ENCODE measurements at regions not wholly inside any gene's neighbourhood (a gene's known extent, or its start where the extent isn't known, plus 50 kb on each side); places are given as distances from the start of the nearest gene placed in this dataset.

GRCh38 chr10:110437761-110438341 is 59.9 kb upstream of the DUSP5 start:
- H3F3A ChIP-seq (replicated peaks; ENCODE audit: insufficient read depth) = peaks cover 2% of the 10 kb centered on the region
- no peak overlapping the region for H3K27ac ChIP-seq (ENCODE audit: low read depth in 2 of 2, low read length in 1 of 2)
- no peaks in the 10 kb centered on the region for H3K27me3 ChIP-seq (ENCODE audit: insufficient read depth)
- ChIA-PET CTCF (no interaction called here), POLR2A (no interaction called here)
- H3K4me3 ChIP-seq (ENCODE audit: low read depth in 2 of 2, low read length in 1 of 2) = no peak overlapping the region
- no peak overlapping the region for H3K4me2 ChIP-seq
- H3K36me3 ChIP-seq (replicated peaks in 1 of 2; ENCODE audit: control insufficient read depth in 1 of 2, insufficient read depth in 2 of 2, low read length in 1 of 2) = no peaks in the 10 kb centered on the region
- no peaks in the 10 kb centered on the region for H4K20me1 ChIP-seq (ENCODE audit: insufficient read depth)
- no peaks in the 10 kb centered on the region for H3K79me2 ChIP-seq (ENCODE audit: insufficient read depth)
- TF ChIP-seq SIN3A (IDR thresholded peaks at IDR 0.05; ENCODE audit: borderline replicate concordance, low read depth, low read length) = no peak
- H3K9me3 ChIP-seq = no peaks in the 10 kb centered on the region
- DNase-seq = no peak
- H3K9me2 ChIP-seq = no peaks in the 10 kb centered on the region
- 95% methylated on average over 2 of the region's 11 CpGs for WGBS (ENCODE audit: low lambda C conversion rate)
- H3K4me1 ChIP-seq (ENCODE audit: control insufficient read depth in 1 of 2, insufficient read depth in 2 of 2, low read depth in 1 of 2, low read length in 1 of 2) = peaks cover 0 to 4% of the 10 kb centered on the region in 2 experiments; a peak in 2 of 4 replicates
- H2AFZ ChIP-seq (ENCODE audit: low read depth) = no peak overlapping the region
- H3K9ac ChIP-seq = no peak overlapping the region

- no peaks in the 10 kb centered on the region for H3K36me3 ChIP-seq (replicated peaks in 1 of 2; ENCODE audit: control insufficient read depth in 1 of 2, insufficient read depth in 2 of 2, low read length in 1 of 2)
- no peak overlapping the region for H3K4me2 ChIP-seq
- H3K9me3 ChIP-seq = no peaks in the 10 kb centered on the region
- H3F3A ChIP-seq (replicated peaks; ENCODE audit: insufficient read depth) = peaks cover 12% of the 10 kb centered on the region
- ChIA-PET CTCF (interaction anchor here (1.2 kb wide), 1 partner anchor 89 kb away, joined by 4 read pairs; no protein-coding TSS in a partner anchor), POLR2A (no interaction called here)
- H3K27me3 ChIP-seq (ENCODE audit: insufficient read depth) = no peaks in the 10 kb centered on the region
- H3K79me2 ChIP-seq (ENCODE audit: insufficient read depth) = no peaks in the 10 kb centered on the region
- DNase-seq = no peak
- H3K27ac ChIP-seq (ENCODE audit: low read depth in 2 of 2, low read length in 1 of 2) = no peak overlapping the region
- H3K4me3 ChIP-seq (ENCODE audit: low read depth in 2 of 2, low read length in 1 of 2) = no peak overlapping the region
- no peak overlapping the region for H2AFZ ChIP-seq (ENCODE audit: low read depth)
- no peak overlapping the region for H3K9ac ChIP-seq
- TF ChIP-seq CHD2 (IDR thresholded peaks at IDR 0.05; ENCODE audit: low read length, partially characterized antibody) = no peak
- TF ChIP-seq RXRA (IDR thresholded peaks at IDR 0.05; ENCODE audit: borderline replicate concordance, low read depth) = no peak
- no peak for TF ChIP-seq TEAD4 (IDR thresholded peaks at IDR 0.05; ENCODE audit: borderline replicate concordance, insufficient read depth)
- no peak for TF ChIP-seq YY1 (IDR thresholded peaks at IDR 0.05; ENCODE audit: low read depth)
- no peaks in the 10 kb centered on the region for H3K9me2 ChIP-seq
- peaks cover 8 to 20% of the 10 kb centered on the region in 2 experiments; a peak in 2 of 4 replicates for H3K4me1 ChIP-seq (ENCODE audit: control insufficient read depth in 1 of 2, insufficient read depth in 2 of 2, low read depth in 1 of 2, low read length in 1 of 2)
- 88% methylated on average over 1 of the region's 4 CpGs for WGBS (ENCODE audit: low lambda C conversion rate)
- H4K20me1 ChIP-seq (ENCODE audit: insufficient read depth) = no peaks in the 10 kb centered on the region
Measured at GRCh38 chr10:110442746-110443145, 55.0 kb upstream of the DUSP5 start.

GRCh38 chr10:110443239-110444003 is 54.3 kb upstream of the DUSP5 start:
- Histone ChIP-seq H3K4me2 (no peak overlapping the region), H3K9me2 (no peaks in the 10 kb centered on the region), H3K4me3 (ENCODE audit: low read depth in 2 of 2, low read length in 1 of 2) (no peak overlapping the region), H3K9me3 (no peaks in the 10 kb centered on the region), H3K4me1 (ENCODE audit: control insufficient read depth in 1 of 2, insufficient read depth in 2 of 2, low read depth in 1 of 2, low read length in 1 of 2) (peaks cover 10 to 22% of the 10 kb centered on the region in 2 experiments; a peak in 2 of 4 replicates), H3K36me3 (replicated peaks in 1 of 2; ENCODE audit: control insufficient read depth in 1 of 2, insufficient read depth in 2 of 2, low read length in 1 of 2) (no peaks in the 10 kb centered on the region), H3K27ac (ENCODE audit: low read depth in 2 of 2, low read length in 1 of 2) (peak overlapping the region in 1 of 2 experiments; percentile 18; a peak in 1 of 4 replicates), H3K27me3 (ENCODE audit: insufficient read depth) (no peaks in the 10 kb centered on the region), H2AFZ (ENCODE audit: low read depth) (no peak overlapping the region), H3K79me2 (ENCODE audit: insufficient read depth) (no peaks in the 10 kb centered on the region), H4K20me1 (ENCODE audit: insufficient read depth) (no peaks in the 10 kb centered on the region), H3F3A (replicated peaks; ENCODE audit: insufficient read depth) (peaks cover 12% of the 10 kb centered on the region), H3K9ac (no peak overlapping the region)
- WGBS (ENCODE audit: low lambda C conversion rate) = 84% methylated on average over 8 of the region's 12 CpGs
- TF ChIP-seq PBX3 (IDR thresholded peaks at IDR 0.05) (no peak), REST (IDR thresholded peaks at IDR 0.05; ENCODE audit: low read depth, low read length) (no peak), ELF1 (IDR thresholded peaks at IDR 0.05) (no peak), USF1 (IDR thresholded peaks at IDR 0.05; ENCODE audit: borderline replicate concordance, low read depth) (no peak), RCOR1 (IDR thresholded peaks at IDR 0.05; ENCODE audit: low read length) (no peak), RXRA (IDR thresholded peaks at IDR 0.05; ENCODE audit: borderline replicate concordance, low read depth) (no peak), POLR2AphosphoS5 (IDR thresholded peaks at IDR 0.05; ENCODE audit: low read depth, low read length) (no peak), FOXJ3 (CRISPR knock-in tag; IDR thresholded peaks at IDR 0.05) (no peak), FOSL2 (IDR thresholded peaks at IDR 0.05; ENCODE audit: borderline replicate concordance, low read depth) (no peak)
- ChIA-PET POLR2A (no interaction called here), CTCF (interaction anchor here (1.2 kb wide), 1 partner anchor 90 kb away, joined by 4 read pairs; no protein-coding TSS in a partner anchor)
- DNase-seq = no peak
